HL-60 (cell line): ENCODE measurements at regions not wholly inside any gene's neighbourhood (a gene's known extent, or its start where the extent isn't known, plus 50 kb on each side); places are given as distances from the start of the nearest gene placed in this dataset.

Source experiments
- GABPA ChIP-seq: IDR thresholded peaks from 2 replicates; pipeline ENCODE4 v1.6.1; 2012; ENCODE audit warnings: low read depth
- TF ChIP-seq, protein P1 (sequence below): IDR thresholded peaks from one replicate; pipeline ENCODE4 v1.5.1; 2011; ENCODE audit warnings: low read length, control low read depth, inconsistent platforms; ENCODE audit not compliant: insufficient read depth
- TF ChIP-seq, protein P2 (sequence below): IDR thresholded peaks from 2 replicates; pipeline ENCODE4 v1.6.1; 2012; ENCODE audit warnings: low read depth; ENCODE audit not compliant: insufficient replicate concordance

DNA sequence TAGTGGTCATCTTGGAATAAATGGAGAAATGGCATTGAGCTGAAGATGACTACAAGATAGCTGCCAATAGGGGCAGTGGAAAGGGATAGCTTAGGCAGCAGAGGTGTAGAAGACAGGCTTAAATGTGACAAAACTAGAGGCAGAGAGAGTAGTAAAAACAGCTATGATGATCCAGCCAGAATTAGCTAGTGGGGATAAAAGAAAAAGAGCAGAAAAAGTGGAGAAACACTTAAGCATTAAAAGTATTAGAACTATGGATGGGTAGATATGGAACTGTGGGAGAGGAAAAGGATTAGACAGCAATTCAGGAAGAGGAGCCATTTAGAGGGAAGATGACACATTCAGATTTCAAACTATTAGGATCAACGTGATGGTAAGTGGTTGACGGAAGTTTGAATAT lies 202.5 kb upstream of the SAMSN1 start:
- TF ChIP-seq, protein P1, sequence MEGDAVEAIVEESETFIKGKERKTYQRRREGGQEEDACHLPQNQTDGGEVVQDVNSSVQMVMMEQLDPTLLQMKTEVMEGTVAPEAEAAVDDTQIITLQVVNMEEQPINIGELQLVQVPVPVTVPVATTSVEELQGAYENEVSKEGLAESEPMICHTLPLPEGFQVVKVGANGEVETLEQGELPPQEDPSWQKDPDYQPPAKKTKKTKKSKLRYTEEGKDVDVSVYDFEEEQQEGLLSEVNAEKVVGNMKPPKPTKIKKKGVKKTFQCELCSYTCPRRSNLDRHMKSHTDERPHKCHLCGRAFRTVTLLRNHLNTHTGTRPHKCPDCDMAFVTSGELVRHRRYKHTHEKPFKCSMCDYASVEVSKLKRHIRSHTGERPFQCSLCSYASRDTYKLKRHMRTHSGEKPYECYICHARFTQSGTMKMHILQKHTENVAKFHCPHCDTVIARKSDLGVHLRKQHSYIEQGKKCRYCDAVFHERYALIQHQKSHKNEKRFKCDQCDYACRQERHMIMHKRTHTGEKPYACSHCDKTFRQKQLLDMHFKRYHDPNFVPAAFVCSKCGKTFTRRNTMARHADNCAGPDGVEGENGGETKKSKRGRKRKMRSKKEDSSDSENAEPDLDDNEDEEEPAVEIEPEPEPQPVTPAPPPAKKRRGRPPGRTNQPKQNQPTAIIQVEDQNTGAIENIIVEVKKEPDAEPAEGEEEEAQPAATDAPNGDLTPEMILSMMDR = no peak
- TF ChIP-seq, protein P2, sequence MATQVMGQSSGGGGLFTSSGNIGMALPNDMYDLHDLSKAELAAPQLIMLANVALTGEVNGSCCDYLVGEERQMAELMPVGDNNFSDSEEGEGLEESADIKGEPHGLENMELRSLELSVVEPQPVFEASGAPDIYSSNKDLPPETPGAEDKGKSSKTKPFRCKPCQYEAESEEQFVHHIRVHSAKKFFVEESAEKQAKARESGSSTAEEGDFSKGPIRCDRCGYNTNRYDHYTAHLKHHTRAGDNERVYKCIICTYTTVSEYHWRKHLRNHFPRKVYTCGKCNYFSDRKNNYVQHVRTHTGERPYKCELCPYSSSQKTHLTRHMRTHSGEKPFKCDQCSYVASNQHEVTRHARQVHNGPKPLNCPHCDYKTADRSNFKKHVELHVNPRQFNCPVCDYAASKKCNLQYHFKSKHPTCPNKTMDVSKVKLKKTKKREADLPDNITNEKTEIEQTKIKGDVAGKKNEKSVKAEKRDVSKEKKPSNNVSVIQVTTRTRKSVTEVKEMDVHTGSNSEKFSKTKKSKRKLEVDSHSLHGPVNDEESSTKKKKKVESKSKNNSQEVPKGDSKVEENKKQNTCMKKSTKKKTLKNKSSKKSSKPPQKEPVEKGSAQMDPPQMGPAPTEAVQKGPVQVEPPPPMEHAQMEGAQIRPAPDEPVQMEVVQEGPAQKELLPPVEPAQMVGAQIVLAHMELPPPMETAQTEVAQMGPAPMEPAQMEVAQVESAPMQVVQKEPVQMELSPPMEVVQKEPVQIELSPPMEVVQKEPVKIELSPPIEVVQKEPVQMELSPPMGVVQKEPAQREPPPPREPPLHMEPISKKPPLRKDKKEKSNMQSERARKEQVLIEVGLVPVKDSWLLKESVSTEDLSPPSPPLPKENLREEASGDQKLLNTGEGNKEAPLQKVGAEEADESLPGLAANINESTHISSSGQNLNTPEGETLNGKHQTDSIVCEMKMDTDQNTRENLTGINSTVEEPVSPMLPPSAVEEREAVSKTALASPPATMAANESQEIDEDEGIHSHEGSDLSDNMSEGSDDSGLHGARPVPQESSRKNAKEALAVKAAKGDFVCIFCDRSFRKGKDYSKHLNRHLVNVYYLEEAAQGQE = no peak
- no peak for TF ChIP-seq GABPA
